ENCODE measurements at regions not wholly inside any gene's neighbourhood (a gene's known extent, or its start where the extent isn't known, plus 50 kb on each side); places are given as distances from the start of the nearest gene placed in this dataset.
"Not testable (repeated sequence)": the region's sequence is repeated elsewhere in the genome, so short reads cannot be mapped to it uniquely, and the experiment has no call there.

DNA sequence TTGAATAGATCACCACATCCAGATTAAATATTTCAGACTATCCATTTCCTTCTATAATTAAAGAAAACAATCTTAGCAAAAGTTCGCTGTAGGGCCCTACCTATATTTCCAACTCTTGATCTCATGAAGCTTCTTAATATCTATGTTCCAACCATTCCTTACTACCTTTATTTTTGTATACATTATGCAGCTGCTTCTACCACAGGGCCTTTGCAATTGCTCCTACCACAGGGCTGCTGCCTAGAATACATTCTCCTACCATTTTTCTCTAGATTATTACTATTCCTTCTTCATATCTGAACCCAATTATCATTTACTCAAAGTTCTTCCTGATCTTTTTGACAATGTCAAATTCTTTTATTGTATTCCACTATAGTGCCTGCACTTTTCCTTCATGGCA, 516.6 kb downstream of the RFPL4B start:
- DNase-seq (ENCODE audit: low read depth in 2 of 2, low spot score in 1 of 2): no peak

DNA sequence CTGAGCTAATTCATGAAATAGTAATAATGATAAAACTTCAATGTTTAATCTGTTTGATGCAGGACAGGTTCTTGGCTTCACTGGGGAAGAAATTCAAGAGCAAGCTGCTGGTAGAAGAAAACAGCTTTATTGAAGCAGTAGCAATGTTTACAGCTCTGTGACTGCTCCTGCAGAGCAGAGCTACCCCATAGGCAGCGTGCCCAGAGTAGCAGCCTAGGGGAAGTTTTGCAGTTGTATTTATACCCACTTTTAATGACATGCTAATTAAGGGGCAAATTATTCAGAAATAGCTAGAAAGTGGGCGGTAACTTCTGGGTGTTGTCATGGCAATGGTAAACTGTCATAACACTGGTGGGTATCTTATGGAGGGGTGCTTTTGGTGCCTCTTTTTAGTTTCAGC, 518.0 kb downstream of the RFPL4B start:
- DNase-seq (ENCODE audit: low read depth in 2 of 2, low spot score in 1 of 2): no peak

DNA sequence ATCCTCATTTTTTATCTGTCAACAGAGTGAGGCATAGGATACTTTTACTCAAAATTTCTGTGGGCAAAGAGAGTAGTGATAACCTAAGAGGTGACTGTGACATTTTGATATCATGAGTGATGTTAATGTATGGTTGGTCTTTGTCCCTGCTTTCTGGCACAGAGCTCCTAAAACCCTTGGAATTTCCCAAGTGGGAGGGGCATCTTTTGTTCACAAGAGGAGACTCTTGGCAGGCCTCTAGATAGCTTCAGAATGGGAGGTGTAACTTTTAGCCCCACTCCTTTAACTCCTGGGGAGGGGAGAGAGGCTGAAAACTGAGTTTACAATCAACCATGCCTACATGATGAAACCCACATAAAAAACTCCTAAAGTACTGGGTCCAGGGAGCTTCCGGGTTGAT, 527.8 kb downstream of the RFPL4B start:
- DNase-seq (ENCODE audit: low read depth in 2 of 2, low spot score in 1 of 2): no peak

GRCh38 chr6:112877134-112878100, 530.3 kb downstream of the RFPL4B start:
- no peak for DNase-seq (ENCODE audit: low read depth in 2 of 2, low spot score in 1 of 2)

DNA sequence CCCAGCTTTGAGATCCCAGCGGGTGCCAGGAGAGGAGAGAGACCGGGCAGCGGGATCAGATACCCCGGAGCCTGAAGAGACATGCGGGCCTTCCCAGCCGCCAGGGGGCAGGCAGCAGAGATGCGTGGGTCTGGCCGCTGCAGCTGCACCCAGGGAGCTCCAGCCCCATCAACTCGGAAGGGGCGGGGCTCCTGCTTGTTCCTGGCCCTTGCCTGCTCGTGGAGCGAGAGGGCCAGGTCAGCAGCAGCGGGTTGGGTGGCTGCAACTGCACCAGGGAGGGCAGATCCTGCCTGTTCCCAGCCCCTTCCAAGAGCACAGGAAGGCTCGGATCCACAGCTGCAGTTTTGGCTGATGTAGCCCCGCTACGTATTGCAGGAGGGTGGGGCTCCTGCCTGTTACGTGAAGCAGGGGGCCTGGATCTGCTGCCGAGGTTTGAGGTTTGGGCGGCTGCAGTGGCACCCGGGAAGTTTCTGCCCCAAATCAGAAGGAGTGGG, 532.8 kb downstream of the RFPL4B start:
- no peak for DNase-seq (ENCODE audit: low read depth in 2 of 2, low spot score in 1 of 2)

GRCh38 chr6:112881027-112881426, 533.9 kb downstream of the RFPL4B start:
- DNase-seq (ENCODE audit: low read depth in 2 of 2, low spot score in 1 of 2): no peak

- no peak for DNase-seq (ENCODE audit: low read depth in 2 of 2, low spot score in 1 of 2)
Observed at GRCh38 chr6:112881828-112882780, 535.0 kb downstream of the RFPL4B start.

DNA sequence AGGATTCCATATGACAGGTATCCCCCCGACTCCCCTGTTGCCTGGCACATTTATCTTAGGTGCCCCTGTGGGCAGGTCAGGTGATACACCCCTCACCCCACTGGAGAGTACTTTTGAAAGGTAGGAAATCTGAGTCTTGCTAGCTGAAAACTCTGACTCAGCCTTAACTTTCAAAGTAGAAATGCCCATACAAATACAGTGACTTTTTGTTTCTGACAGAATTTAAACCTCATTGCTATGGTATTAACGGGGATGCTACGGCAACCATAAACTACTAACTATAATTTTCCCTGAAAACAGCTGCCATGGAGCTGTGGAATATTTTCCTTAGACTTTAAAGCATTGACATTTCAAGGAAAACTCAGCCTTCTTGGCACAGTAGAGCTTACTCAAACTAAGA, 536.0 kb downstream of the RFPL4B start:
- DNase-seq (ENCODE audit: low read depth in 2 of 2, low spot score in 1 of 2): no peak

- DNase-seq (ENCODE audit: low read depth in 2 of 2, low spot score in 1 of 2): no peak
Observed at GRCh38 chr6:112886415-112886814, 539.3 kb downstream of the RFPL4B start.

DNA sequence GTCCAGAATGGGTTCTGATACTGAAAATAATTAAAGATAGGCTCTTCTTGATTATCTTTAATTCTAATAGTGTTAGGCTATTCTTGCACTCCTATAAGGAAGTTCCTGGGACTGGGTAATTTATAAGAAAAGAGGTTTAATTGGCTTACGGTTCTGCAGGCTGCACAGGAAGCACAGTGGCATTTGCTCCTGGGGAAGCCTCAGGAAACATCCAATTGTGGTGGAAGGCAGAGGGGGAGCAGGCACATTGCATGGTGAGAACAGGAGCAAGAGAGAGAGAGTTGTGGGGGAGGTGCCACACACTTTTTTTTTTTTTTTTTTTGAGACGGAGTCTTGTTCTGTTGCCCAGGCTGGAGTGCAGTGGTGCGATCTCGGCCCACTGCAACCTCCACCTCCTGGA, 540.3 kb downstream of the RFPL4B start:
- DNase-seq (ENCODE audit: low read depth in 2 of 2, low spot score in 1 of 2): not testable (repeated sequence)

DNA sequence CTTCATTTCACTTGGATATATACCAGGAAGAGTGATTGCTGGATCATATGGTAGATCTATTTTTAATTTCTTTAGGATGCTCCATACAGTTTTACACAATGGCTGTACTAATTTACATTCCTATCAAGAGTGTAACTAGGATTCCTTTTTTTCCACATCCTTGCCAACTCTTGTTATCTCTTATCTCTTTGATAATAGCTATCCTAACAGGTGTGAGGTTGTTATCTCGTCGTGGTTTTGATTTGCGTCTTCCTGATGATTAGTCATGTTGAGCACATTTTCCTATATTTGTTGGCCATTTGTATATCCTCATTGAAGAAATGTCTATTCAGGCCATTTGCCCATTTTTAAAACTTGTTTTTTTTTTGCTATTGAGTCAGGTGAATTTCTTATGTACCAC, 552.4 kb downstream of the RFPL4B start:
- DNase-seq (ENCODE audit: low read depth in 2 of 2, low spot score in 1 of 2): no peak

GRCh38 chr6:112903361-112903760, 556.2 kb downstream of the RFPL4B start:
- DNase-seq (ENCODE audit: low read depth in 2 of 2, low spot score in 1 of 2): no peak

- no peak for DNase-seq (ENCODE audit: low read depth in 2 of 2, low spot score in 1 of 2)
Observed at GRCh38 chr6:112906726-112907125, 559.6 kb downstream of the RFPL4B start.

GRCh38 chr6:112909781-112910180, 562.7 kb downstream of the RFPL4B start:
- no peak for DNase-seq (ENCODE audit: low read depth in 2 of 2, low spot score in 1 of 2)

DNA sequence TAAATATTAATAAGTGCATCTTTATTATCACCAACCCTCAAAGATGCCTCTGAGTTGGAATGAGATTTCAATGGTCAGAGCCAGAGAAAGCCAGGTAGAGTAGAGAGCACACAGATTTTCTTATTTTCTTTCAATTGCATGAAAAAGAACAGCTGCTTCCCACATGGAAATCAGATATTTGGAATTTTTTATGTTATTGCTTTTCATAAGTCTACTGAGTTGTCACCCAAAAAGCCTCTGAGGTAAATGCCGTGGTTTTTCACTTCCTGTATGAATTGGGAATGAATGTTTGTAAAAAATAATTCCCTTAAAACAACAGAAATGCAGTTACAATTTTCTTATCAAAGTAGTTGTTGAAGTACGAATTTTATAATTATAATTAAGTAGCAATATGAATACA, 563.1 kb downstream of the RFPL4B start:
- no peak for DNase-seq (ENCODE audit: low read depth in 2 of 2, low spot score in 1 of 2)

- DNase-seq (ENCODE audit: low read depth in 2 of 2, low spot score in 1 of 2): no peak
Observed at GRCh38 chr6:112911959-112912358, 564.8 kb downstream of the RFPL4B start.

DNA sequence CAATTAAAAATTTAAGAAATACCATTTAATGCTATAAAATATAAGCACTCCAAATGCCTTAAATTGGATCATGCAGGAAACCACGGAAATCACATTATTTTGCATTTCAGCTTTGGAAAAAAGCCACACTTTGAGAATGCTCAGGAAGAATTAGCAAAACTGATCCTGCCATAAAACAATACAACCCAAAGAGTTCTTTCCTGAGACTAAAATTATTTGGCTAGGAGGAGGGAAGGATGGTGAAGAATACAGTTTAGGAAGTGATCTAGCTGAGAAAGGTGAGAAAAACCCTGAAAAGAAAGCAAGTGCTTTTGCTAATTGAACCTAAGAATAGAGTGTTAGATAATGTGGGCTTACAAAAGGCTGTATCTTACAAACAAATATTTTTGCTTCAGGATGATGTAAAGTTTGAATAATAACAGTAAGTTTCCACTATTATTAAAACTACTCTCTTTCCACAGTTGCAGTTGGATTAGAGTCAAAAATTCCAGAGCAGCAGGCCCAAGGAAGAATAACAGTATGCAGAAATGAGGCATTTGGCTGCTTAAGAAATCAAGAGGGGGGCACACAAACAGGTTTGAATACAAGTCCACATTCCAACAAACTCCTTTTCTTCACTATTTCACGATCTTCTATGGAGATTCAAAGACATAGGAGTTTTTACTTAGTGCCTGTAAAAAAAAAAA, 565.4 kb downstream of the RFPL4B start:
- DNase-seq (ENCODE audit: low read depth in 2 of 2, low spot score in 1 of 2): no peak

DNA sequence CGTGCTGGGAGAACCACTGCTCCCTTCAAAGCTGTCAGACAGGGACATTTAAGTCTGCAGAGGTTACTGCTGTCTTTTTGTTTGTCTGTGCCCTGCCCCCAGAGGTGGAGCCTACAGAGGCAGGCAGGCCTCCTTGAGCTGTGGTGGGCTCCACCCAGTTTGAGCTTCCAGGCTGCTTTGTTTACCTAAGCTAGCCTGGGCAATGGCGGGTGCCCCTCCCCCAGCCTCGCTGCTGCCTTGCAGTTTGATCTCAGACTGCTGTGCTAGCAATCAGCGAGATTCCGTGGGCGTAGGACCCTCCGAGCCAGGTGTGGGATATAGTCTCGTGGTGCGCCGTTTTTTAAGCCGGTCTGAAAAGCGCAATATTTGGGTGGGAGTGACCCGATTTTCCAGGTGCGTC, 572.6 kb downstream of the RFPL4B start:
- not testable (repeated sequence) for DNase-seq (ENCODE audit: low read depth in 2 of 2, low spot score in 1 of 2)

DNA sequence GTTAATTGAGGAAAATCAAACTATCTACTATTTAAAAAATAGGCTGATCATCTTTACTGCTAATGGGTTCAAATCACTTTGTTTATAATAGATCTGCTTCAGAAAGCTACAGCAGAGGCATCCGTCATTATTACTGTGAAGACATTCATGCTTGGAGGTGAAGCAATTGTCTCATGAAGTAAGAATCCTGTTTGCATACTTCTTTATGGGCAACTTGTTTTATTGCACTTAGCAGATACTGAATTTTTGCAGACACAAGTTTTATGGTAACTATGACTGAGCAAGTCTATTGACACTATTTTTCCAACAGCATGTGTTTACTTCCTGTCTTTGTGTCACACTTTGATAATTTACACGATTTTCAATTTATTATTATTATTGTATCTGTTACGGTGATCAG, 573.9 kb downstream of the RFPL4B start:
- DNase-seq (ENCODE audit: low read depth in 2 of 2, low spot score in 1 of 2): no peak

DNA sequence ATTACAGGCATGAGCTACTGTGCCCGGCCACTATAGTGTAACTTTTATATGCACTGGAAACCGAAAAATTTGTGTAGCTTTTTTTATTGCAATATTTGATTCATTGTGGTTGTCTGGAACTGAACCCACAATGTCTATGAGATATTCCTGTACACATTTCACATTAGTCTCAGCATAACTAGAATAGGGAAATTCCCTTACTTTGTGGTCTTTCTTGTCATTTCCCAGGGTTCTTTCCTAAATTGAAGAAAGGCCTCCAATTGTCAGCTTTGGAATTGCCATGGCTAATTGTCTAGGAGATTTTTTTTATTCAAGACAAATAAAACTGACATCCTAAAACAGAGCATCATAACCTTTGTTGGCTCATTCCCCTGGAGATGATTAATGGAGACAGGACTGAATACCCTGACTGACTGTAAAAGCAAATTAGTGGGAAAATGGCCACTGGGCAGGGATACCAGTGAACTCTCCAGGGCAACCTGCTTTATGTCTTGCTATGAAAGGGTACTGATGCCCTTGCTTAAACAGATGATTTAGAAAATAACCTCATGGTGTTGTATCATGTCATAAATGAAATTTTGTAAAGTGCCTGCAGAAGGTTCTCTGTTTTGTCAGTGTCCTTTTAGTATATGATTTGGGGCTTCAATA, 576.9 kb downstream of the RFPL4B start:
- no peak for DNase-seq (ENCODE audit: low read depth in 2 of 2, low spot score in 1 of 2)

DNA sequence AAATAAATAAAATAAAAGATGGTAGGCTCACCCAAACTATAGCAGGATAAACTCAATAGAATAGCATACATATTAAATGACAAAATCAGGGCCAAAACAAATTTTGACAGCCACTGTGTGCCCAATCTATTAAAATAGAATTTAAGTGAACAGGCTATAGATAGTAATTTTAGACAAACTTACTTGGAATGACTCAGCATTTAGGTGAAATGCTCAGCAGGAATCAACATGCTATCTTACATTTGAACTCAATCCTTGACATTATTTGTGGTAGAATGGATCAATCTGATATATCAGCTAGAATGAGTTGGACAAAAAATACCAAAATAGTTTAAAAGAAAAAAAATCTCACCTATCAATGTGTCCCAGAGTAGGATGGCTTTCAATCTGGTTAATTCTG, 578.6 kb downstream of the RFPL4B start:
- no peak for DNase-seq (ENCODE audit: low read depth in 2 of 2, low spot score in 1 of 2)

Measured in stimulated activated CD8-positive, alpha-beta memory T cell treated with anti-CD3 and anti-CD28 coated beads, Interleukin-4, amount 100 ng/mL, for 4 hours (primary cell).